Cardiac muscle cell (in vitro differentiated cells and primary cell): ENCODE measurements at regions not wholly inside any gene's neighbourhood (a gene's known extent, or its start where the extent isn't known, plus 50 kb on each side); places are given as distances from the start of the nearest gene placed in this dataset.
A peak's percentile ranks its signal among the peaks of the same experiment; 100 is the strongest.

Experiments
- DNase-seq, 2 donors: peaks; one replicate each; pipeline versions ENCODE4 v3.0.0 to v3.0.0-alpha.2; 2010 to 2017; ENCODE audit warnings: low read depth in 1 of 2, low spot score in 1 of 2
- H3K27ac ChIP-seq: fragments of 200-600 bp; sonication (generic); 2 replicates; pipeline ENCODE4 v1.5.1; 2016
- H3K27me3 ChIP-seq: fragments of 200-600 bp; sonication (generic); 2 replicates; pipeline ENCODE4 v1.6.0; 2016; ENCODE audit warnings: control low read depth
- H3K36me3 ChIP-seq: fragments of 200-600 bp; sonication (generic); 2 replicates; pipeline ENCODE4 v1.5.1; 2016; ENCODE audit warnings: control low read depth
- H3K4me1 ChIP-seq: fragments of 200-600 bp; sonication (generic); 2 replicates; pipeline ENCODE4 v1.8.1; 2017; ENCODE audit warnings: low read depth, mild to moderate bottlenecking, mixed run types
- H3K4me3 ChIP-seq: fragments of 200-600 bp; sonication (generic); 2 replicates; pipeline ENCODE4 v1.5.1; 2016; ENCODE audit warnings: mild to moderate bottlenecking
- H3K9me3 ChIP-seq: fragments of 200-600 bp; sonication (generic); 2 replicates; pipeline ENCODE4 v1.5.1; 2017; ENCODE audit warnings: low read depth, mild to moderate bottlenecking, control low read depth
- TF ChIP-seq, protein P1 (sequence below): IDR thresholded peaks from 2 replicates; pipeline ENCODE4 v1.5.1; 2012; ENCODE audit warnings: low read depth, mild to moderate bottlenecking, low read length

- DNase-seq = no peak
- Histone ChIP-seq H3K36me3 (no peaks in the 10 kb centered on the region), H3K27ac (no peak overlapping the region), H3K9me3 (no peaks in the 10 kb centered on the region), H3K27me3 (no peaks in the 10 kb centered on the region), H3K4me1 (no peaks in the 10 kb centered on the region), H3K4me3 (no peak overlapping the region)
- TF ChIP-seq, protein P1, sequence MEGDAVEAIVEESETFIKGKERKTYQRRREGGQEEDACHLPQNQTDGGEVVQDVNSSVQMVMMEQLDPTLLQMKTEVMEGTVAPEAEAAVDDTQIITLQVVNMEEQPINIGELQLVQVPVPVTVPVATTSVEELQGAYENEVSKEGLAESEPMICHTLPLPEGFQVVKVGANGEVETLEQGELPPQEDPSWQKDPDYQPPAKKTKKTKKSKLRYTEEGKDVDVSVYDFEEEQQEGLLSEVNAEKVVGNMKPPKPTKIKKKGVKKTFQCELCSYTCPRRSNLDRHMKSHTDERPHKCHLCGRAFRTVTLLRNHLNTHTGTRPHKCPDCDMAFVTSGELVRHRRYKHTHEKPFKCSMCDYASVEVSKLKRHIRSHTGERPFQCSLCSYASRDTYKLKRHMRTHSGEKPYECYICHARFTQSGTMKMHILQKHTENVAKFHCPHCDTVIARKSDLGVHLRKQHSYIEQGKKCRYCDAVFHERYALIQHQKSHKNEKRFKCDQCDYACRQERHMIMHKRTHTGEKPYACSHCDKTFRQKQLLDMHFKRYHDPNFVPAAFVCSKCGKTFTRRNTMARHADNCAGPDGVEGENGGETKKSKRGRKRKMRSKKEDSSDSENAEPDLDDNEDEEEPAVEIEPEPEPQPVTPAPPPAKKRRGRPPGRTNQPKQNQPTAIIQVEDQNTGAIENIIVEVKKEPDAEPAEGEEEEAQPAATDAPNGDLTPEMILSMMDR = no peak
Observed at GRCh38 chr12:88756153-88756552, 175.9 kb upstream of the KITLG start.

- TF ChIP-seq, protein P1 = no peak
- H3K9me3 ChIP-seq = no peaks in the 10 kb centered on the region
- DNase-seq = no peak
- no peaks in the 10 kb centered on the region for H3K36me3 ChIP-seq
- H3K4me1 ChIP-seq = no peaks in the 10 kb centered on the region
- H3K4me3 ChIP-seq = no peak overlapping the region
- H3K27ac ChIP-seq = no peak overlapping the region
- no peaks in the 10 kb centered on the region for H3K27me3 ChIP-seq
Observed at GRCh38 chr12:88753707-88754106, 173.4 kb upstream of the KITLG start.

DNA sequence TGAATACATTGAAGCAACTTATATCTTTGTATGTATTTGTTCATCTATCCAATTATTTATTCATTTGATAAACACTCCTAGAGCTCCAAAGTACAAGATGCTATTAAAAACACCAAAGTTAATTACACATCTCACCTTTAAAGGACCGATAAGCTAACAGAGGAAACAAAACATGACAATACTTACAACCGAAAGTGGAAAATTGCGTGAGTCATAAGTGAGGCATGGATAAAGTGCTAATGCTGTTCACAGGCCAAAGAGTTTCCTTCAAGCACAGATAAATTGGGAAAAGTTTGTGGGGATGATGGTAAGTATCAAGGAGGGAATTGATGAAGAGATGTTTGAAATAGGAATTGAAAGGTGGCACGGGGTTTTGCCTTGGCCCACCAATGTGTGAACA is 172.8 kb upstream of the KITLG start:
- H3K36me3 ChIP-seq = no peaks in the 10 kb centered on the region
- no peaks in the 10 kb centered on the region for H3K27me3 ChIP-seq
- H3K4me3 ChIP-seq = no peak overlapping the region
- TF ChIP-seq, protein P1 = no peak
- no peaks in the 10 kb centered on the region for H3K4me1 ChIP-seq
- DNase-seq = peak in 1 of 2 donors; percentile 22
- H3K9me3 ChIP-seq = no peaks in the 10 kb centered on the region
- no peak overlapping the region for H3K27ac ChIP-seq

DNA sequence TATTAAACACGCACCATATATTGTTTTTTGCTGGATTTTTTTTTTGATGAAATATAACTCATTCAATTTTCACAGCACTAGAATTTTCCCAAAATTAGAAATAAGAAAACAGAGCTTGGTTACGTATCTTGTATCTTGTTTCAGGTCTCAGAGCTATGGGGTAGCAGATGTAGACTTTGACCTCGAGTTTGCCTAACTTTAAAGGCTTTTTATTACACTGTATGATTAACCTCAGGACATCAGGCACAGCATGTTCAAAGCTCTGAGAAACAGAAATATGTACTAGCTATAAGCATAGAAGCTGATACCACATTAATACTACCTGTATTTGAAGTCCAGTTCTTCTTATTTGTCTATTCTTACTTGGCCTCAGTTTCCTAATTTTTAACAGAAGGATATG is 171.9 kb upstream of the KITLG start:
- Histone ChIP-seq H3K9me3 (no peaks in the 10 kb centered on the region), H3K27ac (no peak overlapping the region), H3K4me3 (no peak overlapping the region), H3K36me3 (no peaks in the 10 kb centered on the region), H3K4me1 (no peaks in the 10 kb centered on the region), H3K27me3 (no peaks in the 10 kb centered on the region)
- TF ChIP-seq, protein P1 = no peak
- DNase-seq = no peak

DNA sequence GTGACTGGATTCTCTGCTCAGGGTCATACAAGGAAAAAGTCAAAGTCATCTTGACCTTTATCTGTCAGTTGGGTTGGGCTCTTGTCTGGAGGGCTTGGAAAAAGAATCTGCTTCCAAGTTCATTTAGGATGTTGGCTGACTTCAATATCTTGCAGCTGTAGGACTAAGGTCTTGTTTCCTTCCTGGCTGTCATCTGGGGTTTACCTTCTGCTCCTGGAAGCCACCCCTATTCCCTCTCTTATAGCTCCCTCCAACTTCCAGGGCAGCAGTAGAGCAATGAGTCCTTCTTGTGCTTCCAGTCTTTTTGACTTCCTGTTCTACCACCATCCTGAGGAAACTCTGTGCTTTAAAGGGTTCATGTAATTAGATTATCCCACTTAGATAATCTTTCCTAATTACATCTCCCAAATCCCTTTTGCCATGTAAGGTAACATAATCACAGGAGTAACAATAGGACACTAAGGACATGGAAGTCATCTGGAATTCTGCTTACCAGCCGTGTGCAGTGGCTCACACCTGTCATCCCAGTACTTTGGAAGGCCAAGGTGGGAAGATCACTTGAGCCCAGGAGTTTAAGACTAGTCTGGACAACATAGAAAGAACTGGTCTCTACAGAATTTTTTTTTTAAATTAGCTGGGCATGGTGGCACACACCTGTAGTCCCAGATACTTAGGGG is 170.7 kb upstream of the KITLG start:
- no peak for DNase-seq
- no peaks in the 10 kb centered on the region for H3K4me1 ChIP-seq
- H3K4me3 ChIP-seq = no peak overlapping the region
- TF ChIP-seq, protein P1 = no peak
- no peaks in the 10 kb centered on the region for H3K36me3 ChIP-seq
- no peaks in the 10 kb centered on the region for H3K27me3 ChIP-seq
- H3K9me3 ChIP-seq = no peaks in the 10 kb centered on the region
- H3K27ac ChIP-seq = no peak overlapping the region

DNA sequence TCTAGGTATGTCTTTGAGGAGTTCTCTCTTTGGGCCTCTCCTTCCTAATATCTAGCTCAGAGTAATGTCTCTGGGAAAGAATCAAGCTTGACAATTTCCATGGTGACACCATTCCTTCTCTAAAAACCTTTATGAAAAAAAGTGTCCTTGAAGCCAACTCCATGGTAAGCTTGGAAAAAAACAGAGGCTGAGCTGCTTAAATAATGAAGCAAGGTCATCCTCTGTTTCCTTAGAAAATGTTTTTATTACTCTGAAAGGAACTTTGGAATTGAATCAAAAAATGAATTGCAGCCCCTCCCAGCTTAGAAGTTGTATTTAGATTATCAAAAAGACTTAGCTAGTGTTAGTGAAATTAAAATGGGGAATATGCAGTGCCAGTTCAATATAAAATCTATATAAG is 166.1 kb upstream of the KITLG start:
- H3K27me3 ChIP-seq = no peaks in the 10 kb centered on the region
- TF ChIP-seq, protein P1 = no peak
- no peaks in the 10 kb centered on the region for H3K9me3 ChIP-seq
- no peaks in the 10 kb centered on the region for H3K36me3 ChIP-seq
- H3K27ac ChIP-seq = no peak overlapping the region
- no peaks in the 10 kb centered on the region for H3K4me1 ChIP-seq
- no peak overlapping the region for H3K4me3 ChIP-seq
- no peak for DNase-seq
